Liver (tissue), 7 donors: ENCODE measurements at regions not wholly inside any gene's neighbourhood (a gene's known extent, or its start where the extent isn't known, plus 50 kb on each side); places are given as distances from the start of the nearest gene placed in this dataset.

ENCODE experiments used
- DNase-seq: peaks from one replicate; pipeline ENCODE4 v3.0.0-alpha.2; 2017; ENCODE audit warnings: low spot score
- H3K27ac ChIP-seq, 2 donors: one replicate each; pipeline ENCODE4 v1.7.0; 2013; ENCODE audit warnings: inconsistent platforms in 2 of 2, low read length in 2 of 2, control low read depth in 1 of 2, low read depth in 1 of 2, mild to moderate bottlenecking in 1 of 2
- H3K27me3 ChIP-seq, 4 donors: one replicate each; pipeline versions ENCODE4 v1.6.1 to v1.7.0; 2013; ENCODE audit warnings: low read length in 3 of 4, inconsistent platforms in 1 of 4, mild to moderate bottlenecking in 1 of 4, moderate library complexity in 1 of 4; ENCODE audit not compliant: control insufficient read depth in 4 of 4, insufficient read depth in 4 of 4
- H3K36me3 ChIP-seq, 4 donors: one replicate each; pipeline versions ENCODE4 v1.6.1 to v1.7.0; 2013; ENCODE audit warnings: low read length in 3 of 4, mild to moderate bottlenecking in 3 of 4, low read depth in 1 of 4, moderate library complexity in 1 of 4; ENCODE audit not compliant: control insufficient read depth in 4 of 4, insufficient read depth in 3 of 4
- H3K4me1 ChIP-seq, 4 donors: one replicate each; pipeline versions ENCODE4 v1.6.1 to v1.7.0; 2013; ENCODE audit warnings: low read length in 3 of 4, mild to moderate bottlenecking in 3 of 4, moderate library complexity in 1 of 4; ENCODE audit not compliant: control insufficient read depth in 4 of 4, insufficient read depth in 4 of 4
- H3K4me3 ChIP-seq, 3 donors: one replicate each; pipeline versions ENCODE4 v1.6.1 to v1.7.0; 2013; ENCODE audit warnings: low read length in 3 of 3, control low read depth in 1 of 3, low read depth in 1 of 3, mild to moderate bottlenecking in 1 of 3
- H3K9ac ChIP-seq, 2 donors: one replicate each; pipeline ENCODE4 v1.7.0; 2013; ENCODE audit warnings: low read length in 2 of 2, mild to moderate bottlenecking in 2 of 2, moderate library complexity in 2 of 2, control low read depth in 1 of 2, low read depth in 1 of 2
- H3K9me3 ChIP-seq, 4 donors: one replicate each; pipeline versions ENCODE4 v1.6.1 to v1.7.0; 2013; ENCODE audit warnings: low read length in 3 of 4; ENCODE audit not compliant: control insufficient read depth in 4 of 4
- EGR1 ChIP-seq, 2 donors: IDR thresholded peaks; 2 replicates each; pipeline ENCODE4 v1.6.1; 2016 to 2018; ENCODE audit warnings: antibody characterized with exemption in 2 of 2, low read depth in 2 of 2
- FOXA1 ChIP-seq: IDR thresholded peaks from 2 replicates; pipeline ENCODE4 v1.6.1; 2016; ENCODE audit warnings: antibody characterized with exemption
- FOXA2 ChIP-seq: IDR thresholded peaks from 2 replicates; pipeline ENCODE4 v1.6.1; 2016; ENCODE audit warnings: antibody characterized with exemption
- HNF4G ChIP-seq: IDR thresholded peaks from 2 replicates; pipeline ENCODE4 v1.6.1; 2016; ENCODE audit warnings: antibody characterized with exemption
- JUND ChIP-seq, 2 donors: IDR thresholded peaks; 2 replicates each; pipeline ENCODE4 v1.6.1; 2016; ENCODE audit warnings: antibody characterized with exemption in 2 of 2
- MAX ChIP-seq: IDR thresholded peaks from 2 replicates; pipeline ENCODE4 v1.6.1; 2016; ENCODE audit warnings: antibody characterized with exemption
- REST ChIP-seq: IDR thresholded peaks from 2 replicates; pipeline ENCODE4 v1.6.1; 2016; ENCODE audit warnings: antibody characterized with exemption, mild to moderate bottlenecking
- YY1 ChIP-seq: IDR thresholded peaks from 2 replicates; pipeline ENCODE4 v1.6.1; 2016; ENCODE audit warnings: antibody characterized with exemption, mild to moderate bottlenecking
- ZBTB33 ChIP-seq: IDR thresholded peaks from 2 replicates; pipeline ENCODE4 v1.6.1; 2016; ENCODE audit warnings: antibody characterized with exemption
- WGBS: extraction: QIAGEN DNeasy Blood & Tissue Kit; methylation state at CpG from one replicate; pipeline ENCODE4 v1.1.7; 2013; 5-methylcytosine and 5-hydroxymethylcytosine counted together
- donor health status: healthy.
- donor health status: healthy.
- donor health status: healthy.
- donor health status: healthy.

- TF ChIP-seq HNF4G (no peak), YY1 (no peak), FOXA2 (no peak)
Measured at GRCh38 chr5:102700120-102700831, 54.8 kb upstream of the PAM start (continued).

- H3K36me3 ChIP-seq: no peaks in the 10 kb centered on the region
- no peak overlapping the region for H3K27ac ChIP-seq
- WGBS: 58% methylated on average over 2 of the region's 2 CpGs
- H3K27me3 ChIP-seq: no peaks in the 10 kb centered on the region
- H3K4me1 ChIP-seq: no peaks in the 10 kb centered on the region
- no peak for DNase-seq
- H3K4me3 ChIP-seq: no peak overlapping the region
- H3K9ac ChIP-seq: no peak overlapping the region
- TF ChIP-seq MAX: no peak
- TF ChIP-seq FOXA1: no peak
- peaks cover 0 to 2% (median 0%) of the 10 kb centered on the region in 4 donors for H3K9me3 ChIP-seq
Measured at GRCh38 chr5:102700916-102701315, 54.2 kb upstream of the PAM start.

GRCh38 chr5:102701748-102702147 is 53.4 kb upstream of the PAM start:
- no peaks in the 10 kb centered on the region for H3K36me3 ChIP-seq
- H3K27me3 ChIP-seq: no peaks in the 10 kb centered on the region
- DNase-seq: no peak
- H3K4me1 ChIP-seq: no peaks in the 10 kb centered on the region
- H3K9me3 ChIP-seq: no peaks in the 10 kb centered on the region
- TF ChIP-seq REST (no peak), FOXA2 (no peak), HNF4G (no peak), YY1 (no peak), EGR1 (IDR thresholded peaks at IDR 0.05; ENCODE audit: low read depth in 2 of 2) (no peak), JUND (IDR thresholded peaks at IDR 0.05) (no peak), ZBTB33 (no peak)
- no peak overlapping the region for H3K4me3 ChIP-seq
- H3K9ac ChIP-seq: no peak overlapping the region
- no peak overlapping the region for H3K27ac ChIP-seq
